ENCODE measurements at regions not wholly inside any gene's neighbourhood (a gene's known extent, or its start where the extent isn't known, plus 50 kb on each side); places are given as distances from the start of the nearest gene placed in this dataset.

GRCh38 chr7:116429986-116430619 lies 69.4 kb upstream of the CAV2 start:
- Histone ChIP-seq H3K4me1 (peaks cover 0 to 19% of the 10 kb centered on the region in 2 donors), H3K36me3 (no peaks in the 10 kb centered on the region), H3K9me3 (no peaks in the 10 kb centered on the region), H3K27me3 (no peaks in the 10 kb centered on the region), H3K4me3 (no peak overlapping the region), H3K27ac (no peak overlapping the region)
- DNase-seq (ENCODE audit: low spot score in 2 of 2): no peak
- intact Hi-C loops (cut with DNase I): no loop called here
- no peak for TF ChIP-seq CTCF (IDR thresholded peaks at IDR 0.05)

- TF ChIP-seq CTCF (IDR thresholded peaks at IDR 0.05): no peak
- no peak for DNase-seq (ENCODE audit: low spot score in 2 of 2)
- peaks cover 0 to 18% of the 10 kb centered on the region in 2 donors for H3K4me1 ChIP-seq
- H3K27ac ChIP-seq: no peak overlapping the region
- intact Hi-C loops (cut with DNase I): no loop called here
- H3K4me3 ChIP-seq: no peak overlapping the region
- H3K36me3 ChIP-seq: no peaks in the 10 kb centered on the region
- H3K27me3 ChIP-seq: no peaks in the 10 kb centered on the region
- H3K9me3 ChIP-seq: no peaks in the 10 kb centered on the region
Measured at GRCh38 chr7:116431787-116432526, 67.6 kb upstream of the CAV2 start.

GRCh38 chr7:116432527-116432916 lies 67.0 kb upstream of the CAV2 start:
- no peak overlapping the region for H3K4me3 ChIP-seq
- no peak for DNase-seq (ENCODE audit: low spot score in 2 of 2)
- TF ChIP-seq CTCF (IDR thresholded peaks at IDR 0.05): no peak
- H3K27me3 ChIP-seq: no peaks in the 10 kb centered on the region
- no peak overlapping the region for H3K27ac ChIP-seq
- H3K4me1 ChIP-seq: peaks cover 0 to 15% of the 10 kb centered on the region in 2 donors
- H3K36me3 ChIP-seq: no peaks in the 10 kb centered on the region
- no peaks in the 10 kb centered on the region for H3K9me3 ChIP-seq
- intact Hi-C loops (cut with DNase I): no loop called here

- H3K4me3 ChIP-seq: no peak overlapping the region
- peaks cover 0 to 14% of the 10 kb centered on the region in 2 donors for H3K4me1 ChIP-seq
- intact Hi-C loops (cut with DNase I): no loop called here
- no peaks in the 10 kb centered on the region for H3K36me3 ChIP-seq
- H3K9me3 ChIP-seq: no peaks in the 10 kb centered on the region
- no peaks in the 10 kb centered on the region for H3K27me3 ChIP-seq
- no peak for DNase-seq (ENCODE audit: low spot score in 2 of 2)
- H3K27ac ChIP-seq: no peak overlapping the region
- TF ChIP-seq CTCF (IDR thresholded peaks at IDR 0.05): no peak
Measured at GRCh38 chr7:116433246-116433645, 66.3 kb upstream of the CAV2 start.

GRCh38 chr7:116434820-116435341 lies 64.7 kb upstream of the CAV2 start:
- Histone ChIP-seq H3K4me3 (no peak overlapping the region), H3K9me3 (no peaks in the 10 kb centered on the region), H3K27me3 (no peaks in the 10 kb centered on the region), H3K36me3 (no peaks in the 10 kb centered on the region), H3K4me1 (peaks cover 0 to 14% of the 10 kb centered on the region in 2 donors), H3K27ac (peak overlapping the region; percentile 30 to 42)
- intact Hi-C loops (cut with DNase I): loop anchor here (5.0 kb wide), 2 partner anchors 78 to 163 kb away; no protein-coding TSS in a partner anchor
- no peak for DNase-seq (ENCODE audit: low spot score in 2 of 2)
- TF ChIP-seq CTCF (IDR thresholded peaks at IDR 0.05): no peak
